Erythroblast (primary cell): ENCODE measurements at regions not wholly inside any gene's neighbourhood (a gene's known extent, or its start where the extent isn't known, plus 50 kb on each side); places are given as distances from the start of the nearest gene placed in this dataset.

Experiments used
- DNase-seq, 2 experiments: peaks; one replicate each; lab custom pipeline; 2025; lab: John Stamatoyannopoulos, UW
- GATA1 ChIP-seq: IDR thresholded peaks from 2 replicates; pipeline ENCODE4 v1.6.1; 2011; ENCODE audit warnings: low read depth, mild to moderate bottlenecking, control low read depth, low read length, moderate library complexity
- POLR2A ChIP-seq: IDR thresholded peaks from 2 replicates; pipeline ENCODE4 v1.6.1; 2011; ENCODE audit warnings: mild to moderate bottlenecking, low read length

GRCh38 chr5:175230299-175230698 is 213.7 kb downstream of the DRD1 start:
- no peak for TF ChIP-seq GATA1
- no peak for TF ChIP-seq POLR2A
- DNase-seq = no peak

GRCh38 chr5:175226506-175226905 is 217.5 kb downstream of the DRD1 start:
- TF ChIP-seq POLR2A (no peak), GATA1 (no peak)
- no peak for DNase-seq

- no peak for DNase-seq
- no peak for TF ChIP-seq GATA1
- TF ChIP-seq POLR2A = no peak
These were observed 220.7 kb downstream of the DRD1 start for GRCh38 chr5:175223291-175223690.

- no peak for DNase-seq
- no peak for TF ChIP-seq GATA1
- TF ChIP-seq POLR2A = no peak
These were observed 221.4 kb downstream of the DRD1 start for GRCh38 chr5:175222621-175223020.

GRCh38 chr5:175220549-175220948 is 223.4 kb downstream of the DRD1 start:
- TF ChIP-seq POLR2A (no peak), GATA1 (no peak)
- DNase-seq = no peak

- no peak for DNase-seq
- no peak for TF ChIP-seq GATA1
- no peak for TF ChIP-seq POLR2A
These were observed 224.6 kb downstream of the DRD1 start for GRCh38 chr5:175219366-175219765.

GRCh38 chr5:175216991-175217390 is 227.0 kb downstream of the DRD1 start:
- no peak for DNase-seq
- TF ChIP-seq POLR2A (no peak), GATA1 (no peak)

GRCh38 chr5:175215906-175216305 is 228.1 kb downstream of the DRD1 start:
- DNase-seq = no peak
- TF ChIP-seq GATA1 (no peak), POLR2A (no peak)

- DNase-seq = no peak
- no peak for TF ChIP-seq POLR2A
- TF ChIP-seq GATA1 = no peak
These were observed 229.8 kb downstream of the DRD1 start for GRCh38 chr5:175214152-175214551.

GRCh38 chr5:175211956-175212756 is 231.8 kb downstream of the DRD1 start:
- DNase-seq = no peak
- TF ChIP-seq GATA1 = no peak

GRCh38 chr5:175207321-175208040 is 236.5 kb downstream of the DRD1 start:
- no peak for DNase-seq
- no peak for TF ChIP-seq GATA1
- no peak for TF ChIP-seq POLR2A

GRCh38 chr5:175206669-175207068 is 237.3 kb downstream of the DRD1 start:
- no peak for TF ChIP-seq POLR2A
- TF ChIP-seq GATA1 = no peak
- no peak for DNase-seq

- TF ChIP-seq POLR2A (no peak), GATA1 (no peak)
- no peak for DNase-seq
These were observed 241.4 kb downstream of the DRD1 start for GRCh38 chr5:175202463-175203068.

- DNase-seq = peak in 1 of 2 experiments; percentile 26
- no peak for TF ChIP-seq GATA1
- TF ChIP-seq POLR2A = no peak
These were observed 242.6 kb downstream of the DRD1 start for GRCh38 chr5:175201393-175201792.
